Stimulated activated CD4-positive, alpha-beta T cell treated with anti-CD3 and anti-CD28 coated beads, Interleukin-2, amount 100 ng/mL, for 4 hours (primary cell): ENCODE measurements at regions not wholly inside any gene's neighbourhood (a gene's known extent, or its start where the extent isn't known, plus 50 kb on each side); places are given as distances from the start of the nearest gene placed in this dataset.

ENCODE experiments used
- DNase-seq: peaks from one replicate; pipeline ENCODE4 v3.0.0-alpha.2; 2020; ENCODE audit warnings: low read depth

DNA sequence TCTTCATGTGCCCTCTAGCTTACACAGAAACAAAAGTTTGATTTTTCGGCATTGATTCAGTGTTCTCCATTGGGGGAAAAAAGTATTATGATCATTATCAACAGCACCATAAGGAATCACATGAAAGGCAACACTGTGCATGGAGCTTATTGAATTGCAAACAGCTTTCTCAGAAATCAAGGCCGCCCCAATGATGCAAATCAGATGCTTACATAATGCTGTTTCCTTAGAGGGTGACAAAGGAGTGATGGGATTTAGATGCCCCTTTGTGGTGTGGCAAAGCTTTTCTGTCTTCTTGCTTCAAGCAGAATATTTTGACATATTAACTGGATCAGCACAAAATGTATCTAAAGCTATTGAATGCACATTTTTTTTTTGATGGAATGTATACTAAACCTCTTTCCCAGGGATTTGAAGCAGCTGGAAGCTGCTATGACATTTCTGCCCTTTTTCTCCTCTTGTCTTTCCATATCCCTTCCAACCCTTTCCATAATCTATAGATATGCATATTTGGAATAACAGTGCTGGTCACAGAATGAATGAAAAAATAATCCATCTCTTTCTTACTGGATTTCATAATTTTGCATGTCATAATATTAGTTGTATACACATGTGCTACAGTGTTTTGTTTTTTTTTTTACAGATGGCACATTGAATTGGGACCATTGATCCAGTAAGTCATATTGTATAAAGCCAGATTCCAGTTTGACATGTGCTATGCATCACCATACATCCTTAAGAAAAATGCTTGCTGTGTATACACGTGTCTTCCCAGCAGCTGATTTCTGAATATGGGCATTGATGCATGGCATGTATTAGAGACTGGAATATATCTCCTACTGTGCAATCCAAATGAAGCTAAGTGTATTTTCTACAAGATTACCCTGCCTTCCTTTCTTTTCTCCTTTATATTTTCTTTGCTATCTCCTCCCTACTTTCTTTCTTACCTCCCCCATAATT lies 259.7 kb upstream of the DCN start:
- no peak for DNase-seq

DNA sequence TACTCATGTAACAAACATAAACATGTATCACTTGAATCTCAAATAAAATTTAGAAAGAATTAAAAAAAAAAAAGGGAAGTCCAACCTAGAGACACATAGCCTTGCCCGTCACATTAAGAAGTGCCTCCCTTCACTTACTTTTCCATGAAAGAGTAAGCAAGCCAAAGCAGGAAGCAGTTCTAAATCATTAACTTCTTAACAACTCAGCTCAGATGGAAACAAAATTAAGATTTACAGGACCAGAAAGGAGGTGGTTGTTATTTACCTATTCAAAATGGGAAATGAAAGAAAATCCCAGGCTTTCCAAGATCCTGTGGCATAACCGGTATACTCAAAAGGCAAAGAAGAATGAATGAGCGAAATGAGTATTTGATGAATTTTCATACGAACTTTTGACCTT lies 258.6 kb upstream of the DCN start:
- DNase-seq: no peak

DNA sequence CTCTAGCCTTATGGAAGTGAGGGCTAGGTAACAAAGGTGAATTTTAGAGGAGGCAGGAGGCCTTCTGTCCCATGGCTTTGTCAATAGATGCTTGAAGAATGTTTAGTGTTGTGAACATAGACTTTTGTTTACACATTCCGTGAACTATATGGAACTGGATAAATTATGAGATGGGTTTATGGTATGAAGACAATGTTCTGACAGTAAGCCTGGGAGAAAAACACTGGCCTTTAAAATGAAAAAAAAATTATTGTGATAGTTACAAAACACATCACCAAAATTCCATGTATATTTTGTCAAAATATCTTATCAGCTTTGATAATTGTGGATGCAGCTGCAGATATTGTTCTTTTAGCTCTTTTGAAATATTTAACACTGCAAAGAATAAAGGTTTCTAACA lies 251.5 kb upstream of the DCN start:
- DNase-seq: no peak

DNA sequence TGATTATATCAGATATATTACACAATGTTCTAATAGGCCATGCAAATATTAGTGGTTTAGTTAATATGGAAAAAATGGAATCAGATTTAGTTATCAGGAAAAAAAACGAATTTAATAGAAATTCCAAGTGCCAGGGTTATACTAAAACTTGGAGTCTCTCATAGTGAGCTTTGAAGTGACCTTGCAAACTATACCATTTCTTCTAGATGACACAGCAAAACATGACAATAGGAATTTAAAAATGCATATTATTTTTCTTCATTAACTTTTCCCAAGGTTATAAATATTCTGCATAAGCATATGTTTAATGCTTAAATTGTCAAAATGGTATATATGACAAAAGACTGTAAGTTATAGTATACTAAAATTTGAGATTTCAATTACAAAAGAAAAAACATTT lies 250.1 kb upstream of the DCN start:
- DNase-seq: no peak

DNA sequence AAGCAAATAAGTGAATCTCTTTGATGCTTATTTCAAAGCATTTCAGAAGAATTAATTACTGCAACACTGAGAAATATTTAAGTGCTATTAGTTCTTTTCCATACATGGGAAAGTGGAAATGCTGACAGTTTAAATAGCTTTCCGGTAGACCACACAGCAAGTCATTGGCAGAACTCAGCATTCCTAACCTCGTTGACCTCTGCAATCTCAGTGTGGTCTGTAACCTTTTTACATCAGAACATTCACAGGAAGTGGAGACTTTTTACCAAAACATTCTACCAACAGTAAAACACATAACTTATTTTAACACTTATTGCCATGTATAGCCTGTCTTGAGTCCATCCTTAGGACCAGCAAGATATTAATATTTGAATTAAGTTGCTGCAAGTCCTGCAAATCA lies 249.5 kb upstream of the DCN start:
- DNase-seq: no peak

DNA sequence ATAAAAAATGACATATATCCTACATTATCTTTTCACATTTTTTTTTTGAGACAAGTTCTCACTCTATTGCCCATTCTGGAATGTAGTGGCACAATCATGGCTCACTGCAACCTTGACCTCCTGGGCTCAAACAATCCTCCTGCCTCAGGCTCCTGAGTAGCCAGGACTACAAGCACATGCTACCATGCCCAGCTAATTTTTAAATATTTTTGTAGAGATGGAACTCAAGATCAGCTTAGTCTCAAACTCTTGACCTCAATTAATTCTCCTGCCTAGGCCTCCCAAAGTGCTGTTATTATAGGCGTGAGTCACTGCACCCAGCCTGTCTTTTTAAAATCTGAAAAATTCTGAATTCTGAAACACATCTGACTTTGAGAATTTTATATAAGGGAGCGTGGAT lies 241.9 kb upstream of the DCN start:
- no peak for DNase-seq

DNA sequence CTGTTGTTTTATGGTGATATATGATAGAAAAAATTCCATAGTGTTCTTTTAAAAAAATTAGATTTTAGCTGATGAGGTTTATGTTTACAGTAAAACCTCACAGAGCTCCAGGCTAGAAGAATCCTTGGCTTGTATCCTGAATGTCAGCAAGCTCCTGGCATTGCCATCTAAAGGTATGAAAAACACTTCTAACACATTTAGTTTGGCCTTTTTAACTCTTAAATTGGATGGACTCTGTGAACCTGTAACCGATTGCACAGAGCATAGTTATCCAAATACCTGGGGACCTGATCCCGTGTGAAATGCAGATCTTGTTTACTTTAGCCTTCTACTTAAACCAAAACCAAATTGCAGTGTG lies 241.1 kb upstream of the DCN start:
- DNase-seq: no peak

DNA sequence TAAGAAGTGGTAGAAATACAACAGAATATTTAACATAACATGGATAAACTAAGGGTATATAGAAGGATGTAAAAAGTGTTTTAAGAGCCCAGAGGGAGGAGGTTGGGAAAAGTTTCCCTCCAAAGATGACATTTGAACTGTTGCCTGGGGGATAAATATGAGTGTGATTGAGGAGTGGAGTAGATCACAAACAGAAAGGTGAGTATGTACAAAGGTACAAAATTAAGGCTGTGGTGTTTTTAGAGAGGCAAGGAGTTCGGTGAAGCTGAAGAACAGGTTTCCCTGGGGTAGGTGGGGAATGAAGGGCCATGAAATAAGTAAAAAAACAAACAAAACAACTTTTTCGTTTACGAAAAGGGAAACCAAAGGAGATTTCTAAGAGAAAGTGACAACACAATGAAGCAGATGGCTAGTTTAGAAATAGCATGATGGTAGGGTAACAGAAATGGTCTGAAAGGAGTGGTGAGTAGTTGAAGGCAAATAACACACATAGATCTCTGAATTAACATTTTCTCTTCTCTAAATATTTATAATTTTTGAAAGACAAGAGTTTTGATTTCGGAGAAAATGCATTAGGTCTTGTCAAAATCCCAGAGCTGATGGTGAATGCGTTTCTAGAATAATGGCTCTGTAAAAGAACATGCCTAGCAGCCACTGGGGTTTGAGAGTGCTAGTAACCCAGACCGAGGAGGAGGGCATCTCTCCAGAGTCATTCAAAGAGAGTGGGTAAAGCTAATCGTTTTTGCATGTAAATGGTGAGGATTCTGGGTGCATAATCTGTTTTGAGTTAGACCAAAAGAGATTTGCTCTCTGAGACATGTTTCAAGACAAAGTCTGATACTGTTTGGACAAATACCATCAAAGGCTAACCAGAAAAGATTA lies 240.4 kb upstream of the DCN start:
- DNase-seq: no peak

DNA sequence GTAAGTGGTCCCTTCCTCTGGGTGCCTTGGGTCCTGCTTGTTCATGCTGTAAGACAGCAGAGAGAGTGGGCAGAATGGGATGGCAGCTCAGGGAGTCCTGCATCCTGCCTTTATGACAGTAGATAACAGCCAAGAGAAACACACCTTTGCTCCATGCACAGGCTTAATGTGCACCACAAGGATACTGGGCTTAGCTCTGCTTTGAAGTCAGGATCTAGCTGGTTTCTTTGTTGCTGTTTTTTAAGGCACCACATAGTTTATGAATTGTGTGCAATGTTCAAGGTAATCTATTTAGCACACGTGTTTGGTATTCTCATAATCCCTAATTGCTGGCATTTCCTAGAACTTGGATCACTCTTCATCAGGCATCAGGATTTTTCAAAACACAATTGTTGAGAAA lies 239.5 kb upstream of the DCN start:
- no peak for DNase-seq

DNA sequence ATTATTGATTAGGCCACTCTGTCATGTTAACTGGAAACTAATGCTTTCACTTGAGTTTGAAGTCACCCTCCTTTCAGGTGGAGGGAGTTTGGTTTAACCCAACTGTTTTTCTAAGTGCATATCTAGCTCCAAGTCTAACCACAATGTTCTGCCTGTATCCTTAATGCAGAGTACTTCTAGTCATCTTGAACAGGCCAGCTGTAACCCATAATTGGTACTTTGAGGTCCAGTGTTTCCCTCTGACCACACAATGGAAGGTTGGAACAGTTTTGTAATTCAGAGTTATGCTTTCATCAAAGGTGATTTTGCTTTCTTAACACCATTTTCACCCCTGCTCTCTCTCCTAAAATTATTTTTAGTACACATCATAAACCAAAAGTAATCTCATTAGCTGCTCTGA lies 237.2 kb upstream of the DCN start:
- DNase-seq: no peak

DNA sequence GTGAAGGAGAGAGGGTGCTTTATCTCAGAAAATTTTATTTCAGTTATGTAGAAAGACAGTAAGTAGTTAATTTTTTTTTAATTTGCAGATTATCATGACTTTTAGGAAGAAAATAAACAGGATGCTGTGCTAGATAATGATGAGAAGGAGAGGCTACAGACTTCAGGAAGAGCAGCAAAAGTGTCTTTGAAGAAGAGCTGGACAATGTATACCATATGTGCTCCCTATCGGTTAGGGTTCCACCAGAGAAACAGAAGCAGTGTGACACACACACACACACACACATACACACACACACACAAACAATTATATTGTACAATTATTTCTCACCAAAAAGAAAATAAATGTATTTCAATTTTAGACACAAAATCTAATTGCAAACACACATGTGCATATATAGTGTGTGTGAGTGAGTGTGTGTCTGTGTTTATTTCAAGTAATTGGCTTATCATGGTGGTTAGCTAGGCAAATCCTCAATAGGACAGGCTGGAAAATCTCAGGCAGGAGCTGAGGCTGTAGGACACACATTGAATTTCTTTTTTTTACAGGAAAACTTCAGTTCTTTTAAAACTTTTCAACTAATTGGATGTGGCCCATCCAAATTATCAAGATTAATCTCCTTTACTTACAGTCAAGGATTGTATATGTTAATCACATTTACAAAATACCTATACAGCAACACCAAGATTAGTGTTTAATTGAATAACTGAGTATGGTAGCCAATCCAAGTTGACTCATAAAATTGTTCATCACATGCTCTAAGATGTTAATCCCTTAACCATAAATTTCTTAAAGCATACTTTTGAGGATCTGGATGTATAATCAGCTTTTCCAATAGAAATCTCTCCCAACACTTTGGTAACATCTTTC lies 235.8 kb upstream of the DCN start:
- DNase-seq: no peak

DNA sequence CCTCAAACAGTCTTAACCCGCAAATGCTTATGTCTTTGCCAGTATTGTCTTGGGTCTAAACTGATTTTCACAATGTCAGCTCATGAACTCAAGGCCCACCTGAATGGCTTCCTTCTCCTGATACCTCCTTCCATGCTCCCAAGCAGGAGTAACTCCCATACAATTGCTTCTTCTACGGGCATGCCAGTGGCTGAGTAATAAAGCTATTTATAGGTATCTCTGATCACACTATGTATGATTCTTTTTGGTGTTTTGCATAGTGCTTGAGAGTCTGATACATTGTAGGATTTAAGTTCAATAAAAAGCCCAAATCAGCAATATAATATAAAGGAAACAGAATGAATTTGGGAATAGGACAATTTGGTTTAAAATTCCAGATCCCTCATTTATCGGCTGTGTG lies 235.0 kb upstream of the DCN start:
- DNase-seq: no peak

DNA sequence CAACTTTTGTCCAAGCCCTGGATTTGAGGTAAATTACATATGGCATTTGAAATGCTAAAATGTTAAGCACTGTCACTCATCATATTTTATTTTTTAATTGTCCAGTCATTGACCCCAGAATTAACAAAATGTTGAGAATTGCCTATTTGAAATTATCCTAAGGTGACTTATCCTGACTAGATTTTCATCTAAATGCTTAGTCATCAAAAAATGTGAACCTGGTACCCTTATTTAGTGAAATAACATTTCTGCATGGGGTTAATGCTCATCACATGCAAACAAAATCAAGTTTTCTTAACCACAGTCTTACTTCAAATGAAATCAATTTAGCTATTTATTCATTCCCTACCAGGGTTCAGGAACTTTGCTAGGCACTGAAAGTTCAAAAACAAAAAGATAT lies 232.0 kb upstream of the DCN start:
- DNase-seq: no peak

DNA sequence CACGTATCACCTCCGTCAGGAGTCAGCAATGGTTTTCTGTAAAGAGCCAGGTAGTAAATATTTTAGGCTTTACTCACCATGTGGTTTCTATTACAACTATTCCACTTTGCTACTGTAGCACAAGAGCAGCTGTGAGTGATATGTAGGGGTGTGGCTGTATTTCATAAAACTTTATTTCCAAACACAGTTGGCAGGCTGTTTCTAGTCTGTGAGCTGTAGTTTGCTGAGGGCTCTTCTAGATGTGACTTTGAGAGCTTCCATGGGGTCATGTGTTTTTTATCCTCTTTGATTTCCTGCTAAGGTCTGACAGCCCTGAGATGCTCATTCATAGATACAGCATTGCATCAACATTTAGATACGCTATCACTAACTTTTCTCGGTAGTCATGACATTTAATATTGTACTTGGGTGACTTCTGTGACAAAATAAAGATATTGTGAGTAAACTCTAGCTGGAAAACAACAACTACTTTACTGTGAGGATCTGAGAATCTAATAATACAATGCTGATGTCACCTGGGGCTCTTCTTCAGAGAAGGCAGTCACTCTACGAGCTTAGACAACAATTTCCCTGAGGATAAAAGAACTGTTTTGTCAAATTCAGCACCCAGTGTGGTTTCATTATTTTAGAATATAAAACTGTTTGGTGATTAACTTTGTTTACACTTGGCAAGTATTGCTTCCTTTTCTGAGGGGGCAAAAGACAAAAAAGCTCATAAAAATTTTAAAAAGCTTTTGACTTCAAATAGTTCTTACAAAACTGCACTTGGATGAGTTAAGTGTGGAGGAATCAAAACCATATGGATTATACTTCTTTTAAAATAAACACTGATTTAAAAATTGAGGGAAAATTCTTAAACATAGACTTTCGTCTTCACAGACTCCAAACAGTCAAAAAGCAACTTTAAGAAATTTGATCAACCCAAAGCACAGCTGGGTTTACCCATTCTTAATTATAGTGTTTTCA lies 231.2 kb upstream of the DCN start:
- DNase-seq: no peak

DNA sequence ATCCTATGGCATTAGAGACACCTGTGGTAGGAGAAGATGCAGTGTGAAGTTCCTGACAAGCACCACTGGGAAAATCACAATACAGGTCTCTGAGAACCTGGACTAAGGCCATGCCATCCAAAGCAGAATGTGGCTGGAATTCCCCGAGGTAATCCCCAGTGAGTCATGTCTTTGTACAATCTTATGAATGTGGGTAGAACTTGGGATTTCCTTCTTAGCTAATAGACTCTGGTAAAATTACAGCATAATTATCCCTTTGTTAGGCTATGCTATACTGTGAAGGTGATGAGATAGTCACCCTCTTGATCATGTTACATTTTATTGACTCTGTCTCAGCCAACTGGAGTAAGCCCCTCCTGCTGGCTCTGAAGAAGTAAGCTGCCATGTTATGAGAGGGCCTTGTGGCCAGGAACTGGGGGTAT lies 224.3 kb upstream of the DCN start:
- no peak for DNase-seq

DNA sequence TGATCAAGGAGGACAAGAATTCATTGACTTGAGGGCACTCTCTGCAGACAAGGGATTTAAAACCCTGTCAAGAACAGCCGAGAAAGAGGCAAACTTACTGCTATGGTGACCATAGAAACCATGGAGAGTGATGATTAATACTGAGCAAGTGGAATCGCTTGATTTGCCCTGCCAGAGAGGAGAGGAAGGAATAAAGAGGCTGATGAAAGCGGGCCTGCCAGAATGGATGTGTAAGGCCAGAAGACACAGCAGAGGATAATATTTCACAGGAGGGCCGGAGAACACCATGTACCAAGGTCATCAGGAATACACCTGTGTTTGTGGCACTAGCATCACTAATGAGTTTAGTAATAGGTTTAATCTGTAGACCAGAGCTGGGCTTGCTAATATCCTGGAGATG lies 221.8 kb upstream of the DCN start:
- no peak for DNase-seq

DNA sequence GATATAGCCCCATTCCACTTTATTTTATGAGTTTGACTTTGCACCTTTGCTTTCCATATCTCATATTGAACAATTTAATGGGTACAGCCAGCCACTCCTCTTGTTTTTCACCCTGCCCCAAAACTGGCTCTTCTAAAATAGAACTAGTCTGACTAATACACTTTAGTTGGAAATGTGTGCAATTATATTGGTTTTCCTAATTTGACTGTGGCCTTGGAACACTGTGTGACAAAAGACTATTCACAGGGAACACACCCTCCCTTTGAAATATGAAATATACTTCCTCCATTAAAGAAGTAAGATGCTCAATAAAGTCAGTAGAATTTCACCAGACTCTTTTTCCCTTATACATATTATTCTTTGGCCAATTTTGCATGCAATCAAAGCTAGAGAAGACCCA lies 218.6 kb upstream of the DCN start:
- DNase-seq: no peak

DNA sequence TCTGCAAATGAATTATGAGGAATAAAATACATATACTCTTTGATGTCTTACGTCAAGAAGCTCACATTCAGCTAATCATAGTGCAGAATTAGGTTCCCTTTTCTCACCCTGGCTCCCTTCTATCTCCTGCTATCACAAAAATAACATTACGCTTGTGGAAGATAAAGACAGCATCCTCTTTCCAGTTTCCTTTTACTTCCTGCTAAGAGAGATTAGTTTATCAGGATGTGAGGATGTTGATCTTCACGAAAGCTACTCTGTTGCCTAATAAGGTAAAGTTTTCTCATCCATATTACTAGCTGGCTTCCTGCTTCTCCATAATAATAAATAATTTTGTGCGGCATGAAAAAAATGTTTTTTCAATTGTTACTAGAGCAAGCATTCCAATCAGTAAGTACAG lies 217.7 kb upstream of the DCN start:
- DNase-seq: no peak

DNA sequence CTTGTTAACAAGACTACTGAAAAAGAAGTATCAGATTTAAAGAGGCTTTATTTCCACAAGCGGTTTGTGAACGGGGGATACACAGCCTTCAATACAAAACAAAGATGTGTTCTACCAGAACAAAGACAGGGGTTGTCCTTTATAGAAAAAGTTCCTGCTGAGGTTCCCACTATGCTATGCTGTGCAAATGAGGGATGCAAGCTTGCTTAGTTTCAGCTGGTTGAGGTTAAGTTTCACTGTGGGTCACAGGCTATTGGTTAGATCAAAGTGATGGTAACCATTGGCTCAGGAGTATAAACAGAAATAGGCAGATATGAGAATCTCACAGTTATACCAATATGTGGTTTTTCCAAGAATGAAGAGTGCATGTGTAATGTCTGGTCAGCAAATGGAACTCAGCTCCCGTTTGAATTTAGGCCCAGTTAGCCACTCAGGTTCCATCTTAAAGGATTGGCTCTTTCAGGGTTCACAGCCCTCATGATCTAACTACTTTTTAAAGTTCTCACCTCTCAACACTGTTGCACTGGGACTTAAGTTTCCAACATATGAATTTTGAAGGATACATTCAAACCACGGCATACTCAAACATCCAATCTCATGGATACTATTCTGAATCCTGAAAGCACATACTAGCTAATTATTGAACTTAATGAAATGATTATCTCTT lies 215.4 kb upstream of the DCN start:
- no peak for DNase-seq

DNA sequence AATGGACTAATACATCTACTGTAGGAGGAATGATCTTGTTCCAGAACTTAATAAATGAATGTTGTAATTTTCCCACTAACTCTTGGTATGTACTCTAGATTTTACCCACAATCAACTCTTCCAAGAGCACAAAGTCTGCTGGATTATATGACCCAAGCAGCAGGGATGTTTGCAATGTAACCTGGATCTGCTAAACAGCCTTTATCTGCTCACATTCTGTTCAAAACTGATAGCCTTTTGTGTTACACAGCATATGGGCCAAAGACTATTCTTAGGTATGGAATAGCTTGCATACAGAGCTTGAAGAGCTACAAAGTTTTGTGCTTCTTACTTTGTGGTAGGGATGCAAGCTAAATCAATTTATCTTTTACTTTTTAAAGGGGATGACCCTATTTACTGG lies 213.7 kb upstream of the DCN start:
- DNase-seq: no peak
